Prostate gland (tissue), 2 donors: ENCODE measurements at regions not wholly inside any gene's neighbourhood (a gene's known extent, or its start where the extent isn't known, plus 50 kb on each side); places are given as distances from the start of the nearest gene placed in this dataset.
A peak's percentile ranks its signal among the peaks of the same experiment; 100 is the strongest.

ENCODE experiments used
- DNase-seq: peaks from one replicate; pipeline ENCODE4 v3.0.0-alpha.2; 2019; ENCODE audit warnings: low spot score
- H3K27ac ChIP-seq, 2 donors: fragments of 200-600 bp; sonication (generic); 2 replicates each; pipeline ENCODE4 v1.5.1; 2017 to 2019
- H3K27me3 ChIP-seq: fragments of 200-600 bp; sonication (generic); replicated peaks from 2 replicates; pipeline ENCODE4 v1.5.1; 2019; ENCODE audit not compliant: insufficient read depth
- H3K36me3 ChIP-seq, 2 donors: fragments of 200-600 bp; sonication (generic); 1 replicate in 1 of 2; 2 replicates in 1 of 2; pipeline versions ENCODE4 v1.5.1 to v1.8.1; 2017 to 2019
- H3K4me1 ChIP-seq: fragments of 200-600 bp; sonication (generic); replicated peaks from 2 replicates; pipeline ENCODE4 v1.5.1; 2019
- H3K4me3 ChIP-seq, 2 donors: fragments of 200-600 bp; sonication (generic); 2 replicates each; pipeline ENCODE4 v1.5.1; 2017 to 2019
- H3K9me3 ChIP-seq: fragments of 200-600 bp; sonication (generic); 2 replicates; pipeline ENCODE4 v1.5.1; 2017
- POLR2A ChIP-seq: fragments of 450-650 bp; IDR thresholded peaks from one replicate; pipeline ENCODE4 v1.6.1; 2016; ENCODE audit warnings: antibody characterized with exemption, mild to moderate bottlenecking
- POLR2AphosphoS5 ChIP-seq: sonication (generic); formaldehyde crosslinking; IDR thresholded peaks from one replicate; pipeline ENCODE4 v1.6.1; 2017; ENCODE audit warnings: antibody characterized with exemption
- WGBS: methylation state at CpG from one replicate; pipeline ENCODE4 v1.1.5; 2018; 5-methylcytosine and 5-hydroxymethylcytosine counted together
- intact Hi-C: fragments of 100-400 bp; cut with DNase I; formaldehyde crosslinking; loops from one replicate; pipeline ENCODE4 v1.14.2; 2022
- TF ChIP-seq, protein P1 (sequence below), 4 experiments: fragments of 200-600 bp in 2 of 4; fragments of 450-650 bp in 2 of 4; sonication (generic) in 2 of 4; IDR thresholded peaks; 1 replicate in 3 of 4; 2 replicates in 1 of 4; pipeline ENCODE4 v1.5.1; 2016 to 2019; ENCODE audit warnings: antibody characterized with exemption in 4 of 4, mild to moderate bottlenecking in 2 of 4, moderate library complexity in 2 of 4

GRCh38 chrX:134144231-134144630 is 92.8 kb upstream of the CCDC160 start:
- no peak overlapping the region for H3K4me3 ChIP-seq
- intact Hi-C loops, result loop anchor here (10.0 kb wide), 1 partner anchor 251 kb away; no protein-coding TSS in a partner anchor
- no peaks in the 10 kb centered on the region for H3K4me1 ChIP-seq
- no peaks in the 10 kb centered on the region for H3K27me3 ChIP-seq
- TF ChIP-seq POLR2A, result no peak
- TF ChIP-seq, protein P1, sequence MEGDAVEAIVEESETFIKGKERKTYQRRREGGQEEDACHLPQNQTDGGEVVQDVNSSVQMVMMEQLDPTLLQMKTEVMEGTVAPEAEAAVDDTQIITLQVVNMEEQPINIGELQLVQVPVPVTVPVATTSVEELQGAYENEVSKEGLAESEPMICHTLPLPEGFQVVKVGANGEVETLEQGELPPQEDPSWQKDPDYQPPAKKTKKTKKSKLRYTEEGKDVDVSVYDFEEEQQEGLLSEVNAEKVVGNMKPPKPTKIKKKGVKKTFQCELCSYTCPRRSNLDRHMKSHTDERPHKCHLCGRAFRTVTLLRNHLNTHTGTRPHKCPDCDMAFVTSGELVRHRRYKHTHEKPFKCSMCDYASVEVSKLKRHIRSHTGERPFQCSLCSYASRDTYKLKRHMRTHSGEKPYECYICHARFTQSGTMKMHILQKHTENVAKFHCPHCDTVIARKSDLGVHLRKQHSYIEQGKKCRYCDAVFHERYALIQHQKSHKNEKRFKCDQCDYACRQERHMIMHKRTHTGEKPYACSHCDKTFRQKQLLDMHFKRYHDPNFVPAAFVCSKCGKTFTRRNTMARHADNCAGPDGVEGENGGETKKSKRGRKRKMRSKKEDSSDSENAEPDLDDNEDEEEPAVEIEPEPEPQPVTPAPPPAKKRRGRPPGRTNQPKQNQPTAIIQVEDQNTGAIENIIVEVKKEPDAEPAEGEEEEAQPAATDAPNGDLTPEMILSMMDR (IDR thresholded peaks at IDR 0.05), result peak in 1 of 4 experiments; percentile 26
- 15% methylated on average over 1 of the region's 1 CpG for WGBS
- DNase-seq, result no peak
- no peaks in the 10 kb centered on the region for H3K36me3 ChIP-seq
- no peaks in the 10 kb centered on the region for H3K9me3 ChIP-seq
- H3K27ac ChIP-seq, result no peak overlapping the region

DNA sequence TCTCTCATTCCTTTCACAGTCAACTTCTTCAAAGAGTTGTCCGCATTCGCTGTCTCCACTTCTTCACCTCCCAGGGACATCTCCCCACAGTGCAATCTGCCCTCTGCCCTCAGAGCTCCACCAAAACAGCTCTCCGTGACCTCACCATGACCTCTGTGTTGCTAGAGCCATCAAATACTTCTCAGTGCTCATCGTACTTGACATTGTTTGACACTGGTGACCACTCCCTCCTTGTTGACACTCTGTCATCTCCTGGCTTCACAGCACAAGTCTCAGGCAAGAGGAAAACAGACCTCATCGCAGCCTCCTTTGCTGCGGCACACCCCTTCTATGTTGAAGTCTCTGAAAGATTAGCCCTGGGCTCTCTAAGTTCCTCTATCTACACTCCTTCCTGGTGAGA is 90.5 kb upstream of the CCDC160 start:
- Histone ChIP-seq H3K4me3 (no peak overlapping the region), H3K27ac (no peak overlapping the region), H3K9me3 (no peaks in the 10 kb centered on the region), H3K36me3 (no peaks in the 10 kb centered on the region), H3K27me3 (no peaks in the 10 kb centered on the region), H3K4me1 (no peaks in the 10 kb centered on the region)
- no peak for DNase-seq
- intact Hi-C loops, result loop anchor here (10.0 kb wide), 1 partner anchor 248 kb away; no protein-coding TSS in a partner anchor
- TF ChIP-seq, protein P1 (IDR thresholded peaks at IDR 0.05), result no peak
- no peak for TF ChIP-seq POLR2A
- TF ChIP-seq POLR2AphosphoS5, result no peak
- 84% methylated on average over 6 of the region's 6 CpGs for WGBS

DNA sequence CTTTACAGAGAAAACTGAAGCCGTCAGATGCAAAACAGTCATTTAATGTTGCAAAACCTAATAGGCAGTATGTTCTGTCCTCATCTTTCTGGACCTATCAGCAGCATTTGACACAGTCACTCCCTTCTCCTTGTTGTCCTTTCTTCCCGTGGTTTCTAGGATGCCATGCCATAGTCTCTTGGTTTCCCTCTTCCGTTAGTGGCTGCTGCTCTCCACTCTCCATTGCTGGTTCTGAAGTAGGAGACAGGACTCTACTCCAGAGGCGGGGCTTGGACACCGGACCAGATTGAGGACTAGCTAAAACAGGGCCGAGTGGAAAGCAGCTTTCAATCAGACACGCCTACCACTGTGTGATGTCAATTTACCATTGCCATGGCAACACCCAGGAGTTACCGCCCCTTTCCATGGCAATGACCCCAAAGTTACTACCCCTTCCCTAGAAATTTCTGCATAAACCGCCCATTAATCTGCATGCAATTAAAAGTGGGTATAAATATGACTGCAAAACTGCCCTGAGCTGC is 88.8 kb upstream of the CCDC160 start:
- H3K4me3 ChIP-seq, result no peak overlapping the region
- TF ChIP-seq, protein P1 (IDR thresholded peaks at IDR 0.05), result no peak
- TF ChIP-seq POLR2AphosphoS5, result no peak
- no peak for TF ChIP-seq POLR2A
- 70% methylated on average over 8 of the region's 9 CpGs for WGBS

DNA sequence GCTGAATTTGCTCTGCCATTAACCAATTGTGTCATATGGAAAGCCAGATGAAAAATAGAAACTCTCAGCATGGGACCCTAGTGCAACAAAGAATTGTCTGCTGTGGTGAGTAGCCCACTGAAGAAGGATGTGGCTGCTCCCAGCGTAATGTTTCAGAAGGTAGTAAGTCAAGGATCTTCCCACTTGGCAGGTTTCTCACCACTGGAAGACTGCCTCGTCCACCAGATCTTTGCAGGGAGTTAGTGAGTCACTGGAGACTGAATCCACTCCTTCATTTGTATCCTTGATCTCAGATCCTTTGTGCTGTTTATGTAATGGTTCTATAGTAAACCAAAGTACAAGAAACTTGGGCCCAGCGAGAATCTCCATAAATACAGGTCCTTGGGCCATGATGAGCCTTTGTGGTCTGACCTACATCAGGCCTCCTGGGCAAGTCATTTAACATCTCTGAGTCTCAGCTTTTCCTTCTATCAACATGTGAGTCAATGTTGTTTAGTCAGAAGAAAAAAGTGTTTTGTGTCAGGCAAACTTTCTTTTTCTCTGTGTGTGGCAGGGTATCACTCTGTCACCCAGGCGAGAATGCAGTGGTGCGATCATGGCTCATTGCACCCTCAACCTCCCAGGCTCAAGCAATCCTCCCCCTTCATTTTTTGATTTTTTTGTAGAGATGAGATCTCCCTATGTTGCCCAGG is 78.0 kb upstream of the CCDC160 start:
- 88% methylated on average over 5 of the region's 5 CpGs for WGBS
- TF ChIP-seq, protein P1 (IDR thresholded peaks at IDR 0.05), result no peak
- TF ChIP-seq POLR2AphosphoS5 (no peak), POLR2A (no peak)
- H3K9me3 ChIP-seq, result no peaks in the 10 kb centered on the region
- H3K4me1 ChIP-seq, result no peaks in the 10 kb centered on the region
- no peaks in the 10 kb centered on the region for H3K27me3 ChIP-seq
- intact Hi-C loops, result no loop called here
- no peaks in the 10 kb centered on the region for H3K36me3 ChIP-seq
- H3K27ac ChIP-seq, result no peak overlapping the region
- H3K4me3 ChIP-seq, result no peak overlapping the region
- no peak for DNase-seq

More for the DNA sequence above, 88.8 kb upstream of the CCDC160 start:
- Histone ChIP-seq H3K27ac (no peak overlapping the region), H3K27me3 (no peaks in the 10 kb centered on the region), H3K4me1 (no peaks in the 10 kb centered on the region), H3K36me3 (no peaks in the 10 kb centered on the region), H3K9me3 (no peaks in the 10 kb centered on the region)
- DNase-seq, result no peak
- intact Hi-C loops, result loop anchor here (10.0 kb wide), 1 partner anchor 247 kb away; no protein-coding TSS in a partner anchor

DNA sequence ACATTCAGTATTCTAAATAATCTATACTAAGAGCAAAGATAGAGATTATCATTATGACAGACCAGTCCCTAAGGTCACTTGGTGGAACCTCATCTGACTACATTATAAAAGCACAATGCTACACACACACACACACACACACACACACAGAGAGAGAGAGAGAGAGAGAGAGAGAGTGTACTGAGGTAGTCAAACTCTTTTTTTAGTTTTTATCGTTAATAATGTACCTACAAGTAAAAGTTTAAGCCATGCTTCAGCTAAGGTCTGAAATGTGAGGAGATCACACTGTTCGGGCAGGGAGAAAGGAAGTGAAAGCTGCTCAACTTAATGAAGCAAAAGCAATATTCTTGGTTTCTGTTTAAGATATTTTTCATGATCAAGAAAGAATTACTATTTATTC is 75.8 kb upstream of the CCDC160 start:
- H3K9me3 ChIP-seq, result no peaks in the 10 kb centered on the region

More for the DNA sequence above, 75.8 kb upstream of the CCDC160 start:
- Histone ChIP-seq H3K27ac (no peak overlapping the region), H3K27me3 (no peaks in the 10 kb centered on the region), H3K4me1 (no peaks in the 10 kb centered on the region), H3K4me3 (no peak overlapping the region), H3K36me3 (no peaks in the 10 kb centered on the region)
- no peak for TF ChIP-seq POLR2A
- TF ChIP-seq, protein P1 (IDR thresholded peaks at IDR 0.05), result no peak
- no peak for TF ChIP-seq POLR2AphosphoS5
- no peak for DNase-seq
- WGBS, result 45% methylated on average over 2 of the region's 2 CpGs
- intact Hi-C loops, result no loop called here
